ENCODE measurements at regions not wholly inside any gene's neighbourhood (a gene's known extent, or its start where the extent isn't known, plus 50 kb on each side); places are given as distances from the start of the nearest gene placed in this dataset.

DNA sequence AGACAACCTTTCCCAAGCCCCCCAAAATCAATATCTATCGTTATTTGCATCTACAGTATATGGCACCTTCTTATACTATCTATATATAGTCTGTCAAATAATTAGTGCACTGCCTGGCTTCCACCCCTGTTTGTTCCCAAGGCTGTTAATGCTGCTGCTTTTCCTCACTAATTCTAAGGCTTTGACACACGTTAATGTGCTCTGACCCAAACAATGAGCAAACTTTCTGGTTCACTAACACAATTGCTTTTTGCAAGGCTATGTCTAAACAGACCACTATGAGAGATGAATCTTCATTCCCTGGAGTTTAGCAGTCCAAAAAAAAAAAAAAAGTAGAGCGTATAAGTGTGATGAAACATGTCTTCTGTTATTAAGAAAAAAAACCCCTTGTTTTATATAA, 360.9 kb upstream of the AGA start:
- intact Hi-C loops (cut with micrococcal nuclease), result no loop called here
- H3K27ac ChIP-seq (ENCODE audit: low read depth in 1 of 2, low read length in 2 of 2), result no peak overlapping the region
- H3K79me2 ChIP-seq (ENCODE audit: insufficient read depth, low read length), result no peaks in the 10 kb centered on the region
- H3K36me3 ChIP-seq (replicated peaks in 1 of 2; ENCODE audit: control insufficient read depth in 1 of 2, insufficient read depth in 2 of 2, low read length in 2 of 2), result no peaks in the 10 kb centered on the region
- Mint-ChIP-seq H3K27ac (no peak overlapping the region), H3K27me3 (ENCODE audit: low read depth in 3 of 3) (no peaks in the 10 kb centered on the region), H3K36me3 (no peaks in the 10 kb centered on the region), H3K9me3 (peaks cover 0 to 16% (median 3%) of the 10 kb centered on the region in 7 donors), H3K4me1 (no peaks in the 10 kb centered on the region), H3K4me3 (no peak overlapping the region)
- no peak overlapping the region for H2AFZ ChIP-seq (ENCODE audit: insufficient read depth, low read depth, low read length, poor library complexity, severe bottlenecking)
- TF ChIP-seq, protein P1, sequence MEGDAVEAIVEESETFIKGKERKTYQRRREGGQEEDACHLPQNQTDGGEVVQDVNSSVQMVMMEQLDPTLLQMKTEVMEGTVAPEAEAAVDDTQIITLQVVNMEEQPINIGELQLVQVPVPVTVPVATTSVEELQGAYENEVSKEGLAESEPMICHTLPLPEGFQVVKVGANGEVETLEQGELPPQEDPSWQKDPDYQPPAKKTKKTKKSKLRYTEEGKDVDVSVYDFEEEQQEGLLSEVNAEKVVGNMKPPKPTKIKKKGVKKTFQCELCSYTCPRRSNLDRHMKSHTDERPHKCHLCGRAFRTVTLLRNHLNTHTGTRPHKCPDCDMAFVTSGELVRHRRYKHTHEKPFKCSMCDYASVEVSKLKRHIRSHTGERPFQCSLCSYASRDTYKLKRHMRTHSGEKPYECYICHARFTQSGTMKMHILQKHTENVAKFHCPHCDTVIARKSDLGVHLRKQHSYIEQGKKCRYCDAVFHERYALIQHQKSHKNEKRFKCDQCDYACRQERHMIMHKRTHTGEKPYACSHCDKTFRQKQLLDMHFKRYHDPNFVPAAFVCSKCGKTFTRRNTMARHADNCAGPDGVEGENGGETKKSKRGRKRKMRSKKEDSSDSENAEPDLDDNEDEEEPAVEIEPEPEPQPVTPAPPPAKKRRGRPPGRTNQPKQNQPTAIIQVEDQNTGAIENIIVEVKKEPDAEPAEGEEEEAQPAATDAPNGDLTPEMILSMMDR (IDR thresholded peaks at IDR 0.05), result no peak
- H3K9me3 ChIP-seq (replicated peaks in 1 of 2; ENCODE audit: control insufficient read depth in 1 of 2, insufficient read depth in 1 of 2, low read length in 2 of 2), result peaks cover 0 to 5% of the 10 kb centered on the region in 2 donors
- no peak overlapping the region for H3K4me2 ChIP-seq (replicated peaks; ENCODE audit: extremely low read depth, low read length, poor library complexity, severe bottlenecking)
- H4K20me1 ChIP-seq (ENCODE audit: insufficient read depth, low read length), result no peaks in the 10 kb centered on the region
- no CpG with 5 or more reads among the region's 3 CpGs for WGBS (ENCODE audit: insufficient coverage)
- H3K9ac ChIP-seq (ENCODE audit: insufficient read depth, low read length, poor library complexity, severe bottlenecking), result no peak overlapping the region
- DNase-seq, result no peak
- H3K27me3 ChIP-seq (ENCODE audit: control insufficient read depth in 2 of 2, insufficient read depth in 2 of 2, low read length in 2 of 2), result no peaks in the 10 kb centered on the region
- H3K4me3 ChIP-seq (replicated peaks in 1 of 3; ENCODE audit: low read depth in 2 of 3, low read length in 3 of 3), result no peak overlapping the region
- no peaks in the 10 kb centered on the region for H3K4me1 ChIP-seq (ENCODE audit: control insufficient read depth in 1 of 2, insufficient read depth in 2 of 2, low read length in 2 of 2)

DNA sequence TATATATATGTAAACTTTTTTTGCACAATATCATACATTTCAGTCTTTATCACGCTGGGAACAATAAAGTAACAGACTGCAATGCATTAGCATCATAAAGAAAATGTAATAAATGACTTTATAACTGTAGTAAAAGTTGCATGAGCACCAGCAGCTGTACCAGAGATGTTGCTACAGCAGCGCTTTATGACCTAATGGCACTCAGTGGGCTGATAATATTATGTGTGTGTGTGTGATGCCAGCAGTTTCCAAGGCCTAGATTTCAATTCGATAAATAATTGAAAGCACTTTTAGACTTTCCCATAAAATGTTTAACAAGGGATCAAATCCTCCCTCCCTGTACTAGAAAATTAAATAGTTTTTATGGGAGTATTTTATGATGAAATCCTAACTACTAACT, 367.6 kb upstream of the AGA start:
- DNase-seq, result no peak
- Mint-ChIP-seq H3K4me3 (no peak overlapping the region), H3K4me1 (no peaks in the 10 kb centered on the region), H3K9me3 (peaks cover 0 to 19% (median 4%) of the 10 kb centered on the region in 7 donors), H3K27me3 (ENCODE audit: low read depth in 3 of 3) (no peaks in the 10 kb centered on the region), H3K36me3 (no peaks in the 10 kb centered on the region), H3K27ac (no peak overlapping the region)
- no peaks in the 10 kb centered on the region for H3K4me1 ChIP-seq (ENCODE audit: control insufficient read depth in 1 of 2, insufficient read depth in 2 of 2, low read length in 2 of 2)
- no peak overlapping the region for H2AFZ ChIP-seq (ENCODE audit: insufficient read depth, low read depth, low read length, poor library complexity, severe bottlenecking)
- no peak overlapping the region for H3K4me2 ChIP-seq (replicated peaks; ENCODE audit: extremely low read depth, low read length, poor library complexity, severe bottlenecking)
- no peak overlapping the region for H3K4me3 ChIP-seq (replicated peaks in 1 of 3; ENCODE audit: low read depth in 2 of 3, low read length in 3 of 3)
- H4K20me1 ChIP-seq (ENCODE audit: insufficient read depth, low read length), result no peaks in the 10 kb centered on the region
- intact Hi-C loops (cut with micrococcal nuclease), result no loop called here
- H3K9ac ChIP-seq (ENCODE audit: insufficient read depth, low read length, poor library complexity, severe bottlenecking), result no peak overlapping the region
- no peaks in the 10 kb centered on the region for H3K36me3 ChIP-seq (replicated peaks in 1 of 2; ENCODE audit: control insufficient read depth in 1 of 2, insufficient read depth in 2 of 2, low read length in 2 of 2)
- no peaks in the 10 kb centered on the region for H3K79me2 ChIP-seq (ENCODE audit: insufficient read depth, low read length)
- H3K27me3 ChIP-seq (ENCODE audit: control insufficient read depth in 2 of 2, insufficient read depth in 2 of 2, low read length in 2 of 2), result no peaks in the 10 kb centered on the region
- H3K27ac ChIP-seq (ENCODE audit: low read depth in 1 of 2, low read length in 2 of 2), result no peak overlapping the region
- peaks cover 0 to 5% of the 10 kb centered on the region in 2 donors for H3K9me3 ChIP-seq (replicated peaks in 1 of 2; ENCODE audit: control insufficient read depth in 1 of 2, insufficient read depth in 1 of 2, low read length in 2 of 2)
- TF ChIP-seq, protein P1 (IDR thresholded peaks at IDR 0.05), result no peak
- 100% methylated on average over 1 of the region's 3 CpGs for WGBS (ENCODE audit: insufficient coverage)

All from CD14-positive monocyte (primary cell).